HG03060 (cell line): ENCODE measurements at regions not wholly inside any gene's neighbourhood (a gene's known extent, or its start where the extent isn't known, plus 50 kb on each side); places are given as distances from the start of the nearest gene placed in this dataset.
"Not testable (repeated sequence)": the region's sequence is repeated elsewhere in the genome, so short reads cannot be mapped to it uniquely, and the experiment has no call there.

Experiments
- ATAC-seq: cut with Tn5 transposase; IDR thresholded peaks from one replicate; pipeline ENCODE4 v1.9.1; 2021; ENCODE audit warnings: low read depth, moderate number of reproducible peaks; ENCODE audit not compliant: unreplicated experiment

DNA sequence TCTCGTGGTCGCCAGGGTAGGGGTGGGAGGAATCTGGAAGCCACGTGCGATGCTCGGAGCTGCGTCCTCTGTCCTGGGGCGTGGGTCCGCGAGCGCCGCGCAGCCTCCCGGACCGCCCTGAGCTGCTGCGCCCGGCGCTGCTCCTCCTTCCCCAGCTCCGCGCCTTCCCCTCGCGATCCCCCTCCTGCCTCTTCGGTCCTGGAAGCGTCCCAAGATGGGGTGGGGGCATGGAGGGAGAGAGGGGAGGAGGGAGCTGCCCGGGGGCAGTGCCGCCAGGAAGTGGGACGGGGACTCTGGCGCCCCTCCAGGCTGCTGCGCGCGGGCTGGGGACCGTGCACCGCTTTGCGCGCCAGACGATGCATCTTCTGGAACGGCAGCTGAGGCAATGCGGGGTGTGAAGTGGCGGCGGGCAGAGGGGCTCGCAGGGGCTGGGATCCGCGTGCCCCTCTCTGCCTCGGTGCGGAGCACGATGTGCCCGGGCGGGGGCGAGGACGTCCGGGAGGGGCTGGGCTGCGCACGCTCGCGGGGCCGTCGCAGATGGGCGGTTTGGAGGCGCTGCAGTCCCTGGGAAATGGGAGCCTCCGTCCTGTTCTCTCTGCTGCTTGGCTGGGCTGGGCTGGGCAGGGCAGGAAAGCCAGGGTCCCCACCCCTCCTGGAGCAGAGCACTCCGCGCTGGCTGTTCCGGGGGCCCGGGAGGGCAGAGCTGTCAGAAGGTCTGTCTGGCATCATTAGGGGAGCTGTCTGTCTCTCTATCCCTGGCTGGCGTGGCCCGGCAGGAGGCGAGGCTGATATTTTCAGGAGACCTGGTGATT, 388.0 kb downstream of the SEC14L1 start:
- no peak for ATAC-seq

DNA sequence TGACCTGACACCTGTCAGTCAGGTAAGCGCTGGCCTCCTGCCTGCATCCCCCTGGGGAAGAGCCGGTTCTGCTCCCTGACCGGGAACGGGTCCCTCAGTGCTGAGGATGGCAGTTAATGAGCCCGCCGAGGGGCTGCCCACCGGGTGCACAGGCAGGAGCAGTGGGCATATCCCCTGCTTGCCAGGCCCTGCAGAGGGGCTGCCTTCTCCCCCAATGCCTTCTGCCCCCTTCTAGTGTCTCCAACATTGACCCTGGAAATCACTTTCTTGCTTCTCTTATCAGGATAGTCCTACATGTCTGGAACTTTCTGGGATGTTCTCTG, 388.5 kb downstream of the SEC14L1 start:
- no peak for ATAC-seq

DNA sequence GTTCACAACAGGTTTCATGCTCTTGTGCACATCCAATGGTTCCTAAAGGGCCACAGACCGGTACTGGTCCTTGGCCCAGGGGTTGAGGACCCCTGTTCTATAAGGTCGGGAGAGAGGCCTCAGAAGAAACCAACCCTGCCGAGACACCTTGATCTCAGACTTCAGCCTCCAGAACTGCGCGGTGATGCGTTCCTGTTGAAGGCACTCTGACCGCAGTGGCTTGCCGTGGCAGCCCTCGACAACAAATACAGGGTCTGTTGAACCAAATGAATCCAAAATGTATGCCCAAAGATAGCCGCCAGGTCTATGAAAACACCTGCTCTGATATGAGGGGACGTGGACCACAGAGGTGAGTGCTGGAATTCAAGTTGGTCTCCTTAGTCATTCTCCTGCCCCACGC, 389.8 kb downstream of the SEC14L1 start:
- ATAC-seq = no peak

DNA sequence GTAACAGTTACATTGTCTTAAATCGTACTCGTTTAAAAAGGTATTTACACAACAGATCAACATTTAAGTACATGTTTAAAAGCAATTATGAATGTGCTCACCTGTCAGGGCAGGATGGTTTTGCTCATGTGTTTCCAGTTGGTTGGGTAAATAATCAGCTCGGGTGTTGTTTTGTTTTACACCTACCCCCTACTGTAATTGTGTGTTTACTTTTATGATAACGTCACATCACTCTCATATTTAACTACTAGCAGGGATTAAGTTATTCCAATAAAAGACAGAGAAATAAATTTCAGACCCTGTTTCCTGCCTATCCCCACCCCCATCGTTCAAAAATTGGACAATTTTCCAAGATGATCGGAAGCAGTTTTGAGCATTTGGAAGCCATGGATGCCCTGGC, 390.2 kb downstream of the SEC14L1 start:
- ATAC-seq = no peak

DNA sequence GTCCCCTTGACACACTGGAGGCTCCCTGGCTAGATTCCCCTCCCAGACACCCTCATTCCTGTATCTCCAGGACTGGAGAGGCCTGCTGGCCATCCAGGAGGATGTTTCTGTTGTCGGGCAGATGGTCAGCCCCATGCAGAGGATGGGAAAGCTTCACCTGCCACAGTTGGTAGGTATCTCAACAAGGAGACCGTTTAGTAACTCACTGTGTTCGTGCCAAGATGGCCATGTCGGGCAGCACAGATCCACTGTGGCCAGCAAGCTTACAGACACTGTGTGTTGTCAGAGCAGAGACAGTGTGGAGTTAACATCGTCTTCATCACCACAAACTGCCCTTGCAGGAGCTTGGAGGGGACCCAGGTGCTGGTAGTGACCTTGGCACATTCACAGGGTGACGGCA, 390.9 kb downstream of the SEC14L1 start:
- ATAC-seq = no peak

DNA sequence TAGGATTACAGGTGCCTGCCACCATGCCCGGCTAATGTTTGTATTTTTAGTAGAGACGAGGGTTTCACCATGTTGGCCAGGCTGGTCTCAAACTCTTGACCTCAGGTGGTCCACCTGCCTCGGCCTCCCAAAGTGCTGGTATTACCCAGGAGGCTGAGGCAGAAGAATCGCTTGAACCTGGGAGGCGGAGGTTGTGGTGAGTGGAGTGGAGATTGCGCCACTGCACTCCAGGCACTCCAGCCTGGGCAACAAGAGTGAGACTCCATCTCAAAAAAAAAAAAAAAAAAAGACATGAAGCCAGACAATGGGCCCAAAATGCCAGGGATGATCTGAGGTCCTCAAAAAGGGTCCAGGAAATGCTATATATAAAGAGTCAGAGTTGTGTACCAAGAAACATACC, 392.9 kb downstream of the SEC14L1 start:
- ATAC-seq = not testable (repeated sequence)

DNA sequence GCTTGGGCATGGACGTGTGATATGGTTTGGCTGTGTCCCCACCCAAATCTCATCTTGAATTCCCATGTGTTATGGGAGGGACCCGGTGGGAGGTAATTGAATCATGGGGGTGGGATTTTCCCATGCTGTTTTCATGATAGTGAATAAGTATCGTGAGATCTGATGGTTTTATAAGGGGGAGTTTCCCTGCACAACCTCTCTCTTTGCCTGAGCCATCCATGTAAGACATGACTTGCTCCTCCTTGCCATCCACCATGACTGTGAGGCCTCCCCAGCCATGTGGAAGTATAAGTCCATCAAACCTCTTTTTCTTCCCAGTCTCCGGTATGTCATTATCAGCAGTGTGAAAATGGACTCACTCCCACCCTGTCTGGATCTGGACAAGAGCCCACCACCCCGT, 393.4 kb downstream of the SEC14L1 start:
- ATAC-seq = no peak

DNA sequence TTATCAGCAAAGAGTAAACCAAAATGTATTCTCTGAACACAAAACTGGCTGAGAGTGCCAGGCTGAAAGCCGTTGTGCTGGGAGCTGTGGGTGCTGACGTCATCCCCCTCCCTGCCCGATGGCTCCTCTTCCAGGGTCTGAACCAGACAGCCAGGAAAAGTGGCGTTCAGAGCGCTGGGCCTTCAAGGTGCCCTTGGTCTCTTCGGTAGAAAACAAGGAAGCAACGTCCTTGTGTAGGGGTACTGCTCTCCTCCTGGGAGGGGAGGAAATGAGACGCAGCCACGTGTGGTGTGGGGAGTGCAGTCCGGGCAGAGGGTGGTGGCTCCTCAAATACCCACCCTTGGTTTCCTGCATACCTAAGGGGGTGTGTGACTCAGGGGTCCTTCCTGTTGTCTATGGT, 394.7 kb downstream of the SEC14L1 start:
- no peak for ATAC-seq

DNA sequence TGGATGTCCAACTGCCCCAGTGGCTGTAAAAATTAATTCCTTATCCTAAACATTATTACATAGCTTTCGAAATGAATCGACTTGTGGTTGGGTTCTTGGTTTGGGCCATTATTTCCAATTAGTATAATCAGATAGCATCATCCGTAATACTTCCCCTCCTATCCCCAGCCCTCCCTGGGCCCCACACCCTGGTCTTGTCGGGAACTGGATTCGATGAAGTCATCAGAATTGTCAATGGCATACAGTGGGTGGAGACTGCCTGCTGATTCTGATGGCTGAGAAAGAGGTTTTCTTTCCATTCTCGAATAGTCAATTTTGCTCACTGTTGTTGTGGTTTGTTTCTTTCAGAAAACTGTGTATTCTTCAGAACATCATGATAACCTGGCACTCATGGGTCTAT, 395.1 kb downstream of the SEC14L1 start:
- no peak for ATAC-seq

DNA sequence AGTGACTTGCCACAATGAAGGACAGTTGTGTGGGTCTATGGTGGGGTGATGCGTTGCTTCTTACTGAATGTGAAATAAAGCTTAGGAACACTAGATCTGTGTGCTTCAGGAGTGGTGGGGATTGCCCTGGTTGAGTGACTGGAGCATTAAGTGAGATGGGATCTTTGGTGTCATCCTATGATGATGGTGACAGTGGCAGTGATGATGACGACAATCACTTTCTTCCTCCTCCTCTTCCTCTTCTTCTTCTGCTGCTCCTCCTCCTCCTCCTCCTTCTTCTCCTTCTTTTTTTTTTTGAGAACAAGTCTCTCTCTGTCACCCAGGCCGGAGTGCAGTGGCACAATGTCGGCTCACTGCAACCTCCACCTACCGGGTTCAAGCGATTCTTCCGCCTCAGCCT, 396.8 kb downstream of the SEC14L1 start:
- no peak for ATAC-seq

DNA sequence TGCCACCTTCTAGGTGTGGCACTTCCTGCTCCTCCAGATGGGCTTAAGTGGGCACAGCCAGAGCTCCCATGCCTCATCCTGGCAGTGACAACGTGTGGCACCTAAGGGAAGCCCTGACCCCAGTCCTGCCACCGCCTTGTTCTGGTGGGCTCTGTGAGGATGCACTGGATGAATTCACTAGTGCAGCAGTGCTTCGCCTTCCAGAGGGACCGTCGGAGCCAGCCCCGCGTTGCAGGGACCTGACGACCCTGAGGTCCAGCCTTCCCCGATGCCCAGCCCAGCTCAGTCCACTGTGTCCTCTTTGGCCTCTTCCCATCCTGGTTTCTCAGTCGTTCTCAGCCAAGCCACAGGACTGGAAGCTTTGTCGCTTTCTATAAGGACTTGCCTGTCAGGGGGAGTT, 399.8 kb downstream of the SEC14L1 start:
- no peak for ATAC-seq

DNA sequence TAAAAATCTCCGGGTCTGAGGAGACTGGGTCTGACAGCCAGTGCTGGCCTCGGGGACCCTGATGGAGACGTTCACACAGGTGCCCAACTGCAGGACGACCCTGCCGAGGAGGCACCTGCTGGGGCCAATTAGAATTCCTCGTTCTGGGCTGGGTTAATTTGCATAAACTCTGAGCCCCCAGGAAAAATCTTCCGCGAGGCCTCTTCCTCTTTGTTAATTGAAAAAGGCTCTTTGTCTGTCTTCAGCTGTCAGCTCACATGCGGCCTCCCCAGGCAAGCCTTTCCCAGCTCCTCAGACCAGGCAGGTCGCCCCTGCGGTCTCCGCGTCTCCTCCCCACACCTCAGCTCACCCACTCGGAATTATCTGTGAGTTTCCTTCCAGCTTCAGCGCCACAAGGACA, 400.2 kb downstream of the SEC14L1 start:
- ATAC-seq = no peak

DNA sequence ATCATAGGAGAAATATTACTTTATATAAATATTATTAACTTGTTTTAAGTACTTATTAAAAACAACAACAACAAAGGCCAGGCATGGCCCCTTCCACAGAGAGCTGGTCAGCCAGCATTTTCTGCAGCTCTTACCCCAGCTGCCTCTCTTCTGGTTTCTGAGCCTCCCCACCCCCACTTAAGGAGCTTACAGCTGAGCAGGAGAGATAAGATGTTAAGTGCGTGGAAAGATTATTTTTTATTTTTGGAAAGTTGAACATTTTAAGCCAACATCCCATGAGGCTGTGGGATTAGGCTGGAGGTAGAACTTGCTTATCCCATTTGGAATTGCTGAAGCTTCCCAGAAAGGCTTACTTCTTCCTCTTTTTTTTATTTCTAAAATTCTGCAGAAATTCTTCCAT, 401.2 kb downstream of the SEC14L1 start:
- ATAC-seq = no peak

DNA sequence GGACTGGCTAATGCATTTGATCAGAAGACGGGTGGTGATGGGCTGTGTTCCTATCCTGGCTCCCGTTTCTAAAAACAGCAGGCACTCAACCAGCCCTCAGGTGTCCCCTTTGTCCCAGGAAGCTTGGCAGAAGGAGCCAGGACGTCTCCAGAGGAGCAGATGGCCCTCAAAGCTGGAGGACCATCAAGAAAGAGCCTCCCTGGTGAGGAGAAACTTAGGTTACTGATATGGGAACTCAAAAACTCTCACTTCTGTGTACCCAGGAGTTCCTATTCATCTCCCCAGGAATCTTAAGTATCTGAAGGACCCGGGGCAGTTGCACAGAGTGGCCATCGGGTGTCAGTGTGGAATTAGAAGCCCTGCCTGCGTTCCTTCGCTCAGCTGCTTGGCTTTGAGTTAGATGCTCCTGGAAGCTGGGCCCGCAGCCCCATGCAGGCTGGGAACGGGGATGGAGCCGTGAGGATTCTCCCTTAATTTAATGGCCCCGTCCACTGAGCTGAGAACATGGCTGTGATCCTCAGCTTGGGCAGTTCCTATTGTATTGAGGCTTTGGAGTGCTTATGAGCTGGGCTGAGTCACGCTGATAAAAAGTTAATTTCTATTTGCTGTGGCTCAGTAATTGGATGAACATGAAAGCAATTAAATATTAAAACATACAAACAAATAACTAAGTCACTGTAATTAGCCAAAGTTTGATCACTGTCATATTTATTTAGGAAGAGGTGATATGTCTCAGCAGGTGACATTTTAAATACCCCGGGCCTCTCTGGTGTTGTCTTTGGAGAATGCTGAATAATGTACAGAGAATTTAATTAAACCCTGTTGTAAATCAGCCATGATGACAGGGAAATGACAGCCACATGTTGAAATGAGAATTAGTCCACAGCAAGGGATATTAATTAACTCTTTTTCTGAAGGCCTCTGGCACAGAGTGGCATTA, 402.1 kb downstream of the SEC14L1 start:
- ATAC-seq = no peak

DNA sequence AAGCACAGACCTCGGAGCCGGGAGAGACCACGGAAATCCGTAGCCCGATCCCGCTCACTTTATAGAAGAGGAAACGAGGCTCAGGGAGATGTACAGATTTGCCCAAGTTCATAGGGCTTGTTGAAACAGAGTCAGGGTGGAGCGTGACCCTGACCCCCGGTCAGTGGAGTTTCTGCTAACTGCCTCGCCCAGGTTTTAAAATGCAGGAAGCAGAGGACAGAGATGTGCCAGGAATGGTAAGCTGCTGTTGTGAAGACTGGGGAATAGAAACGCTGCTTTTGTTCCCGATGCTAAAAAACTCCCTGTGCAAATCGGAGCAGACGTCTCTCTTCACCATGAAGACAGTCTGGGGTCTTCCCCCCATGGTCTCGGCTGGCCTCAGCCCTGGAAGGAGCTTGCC, 403.0 kb downstream of the SEC14L1 start:
- ATAC-seq = no peak

DNA sequence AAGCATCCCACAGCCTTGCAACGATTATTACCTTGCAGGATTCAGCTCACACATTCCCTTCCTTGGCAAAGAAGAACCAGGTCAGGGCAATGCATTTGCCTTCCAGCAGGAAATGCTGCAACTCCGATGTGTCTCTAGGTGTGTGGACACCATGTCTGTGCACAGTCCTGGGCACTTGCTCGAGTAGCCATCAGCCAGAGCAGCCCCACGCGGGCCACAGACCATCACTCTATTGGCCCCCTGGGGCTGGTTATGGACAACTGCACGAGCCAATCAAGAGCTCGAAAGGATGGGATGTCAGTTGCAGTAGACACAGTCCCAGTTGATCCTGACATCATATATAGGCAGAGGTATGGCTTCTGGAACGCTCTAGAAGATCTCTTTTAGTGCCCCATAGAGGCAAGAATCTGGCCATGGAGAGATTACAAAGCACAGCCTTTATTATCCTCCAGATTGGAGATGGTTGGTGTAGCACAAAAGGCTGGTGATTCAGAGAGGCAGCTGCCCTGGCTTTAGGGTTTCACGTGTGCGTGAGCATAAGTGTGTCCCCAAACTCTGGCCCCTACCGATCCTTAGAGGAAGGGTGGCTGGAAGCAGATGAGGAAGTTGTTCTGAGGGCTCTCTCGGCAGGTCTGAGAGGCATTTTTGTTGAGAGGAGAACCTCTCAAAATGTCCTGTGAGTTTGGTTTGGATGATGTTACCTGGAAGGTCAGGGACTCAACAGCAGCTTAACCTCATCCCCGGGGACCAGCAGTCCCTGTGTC, 403.8 kb downstream of the SEC14L1 start:
- no peak for ATAC-seq

DNA sequence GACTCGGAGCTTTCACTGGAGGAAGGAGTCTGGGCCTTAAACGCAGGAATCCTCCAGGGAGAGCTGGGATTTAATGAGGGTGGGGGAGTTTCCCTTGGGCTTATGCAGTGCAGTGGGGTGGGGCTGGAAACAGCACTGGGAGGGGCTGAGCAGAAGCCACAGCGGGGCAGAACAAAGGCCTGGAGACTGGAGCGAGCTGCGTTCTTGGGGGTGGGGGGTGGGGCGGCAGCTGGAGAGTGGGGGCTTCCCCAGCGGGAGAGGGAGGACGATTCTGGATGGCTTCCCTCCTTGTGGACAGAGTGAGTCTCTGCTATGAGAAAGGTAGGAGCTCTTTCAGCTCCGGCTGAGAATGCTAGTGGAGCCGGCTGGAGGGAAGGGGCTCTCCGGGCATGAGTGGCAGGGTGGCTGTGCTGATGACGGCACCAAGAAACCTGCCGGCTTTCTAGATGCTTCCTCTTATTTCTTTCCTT, 406.0 kb downstream of the SEC14L1 start:
- no peak for ATAC-seq

DNA sequence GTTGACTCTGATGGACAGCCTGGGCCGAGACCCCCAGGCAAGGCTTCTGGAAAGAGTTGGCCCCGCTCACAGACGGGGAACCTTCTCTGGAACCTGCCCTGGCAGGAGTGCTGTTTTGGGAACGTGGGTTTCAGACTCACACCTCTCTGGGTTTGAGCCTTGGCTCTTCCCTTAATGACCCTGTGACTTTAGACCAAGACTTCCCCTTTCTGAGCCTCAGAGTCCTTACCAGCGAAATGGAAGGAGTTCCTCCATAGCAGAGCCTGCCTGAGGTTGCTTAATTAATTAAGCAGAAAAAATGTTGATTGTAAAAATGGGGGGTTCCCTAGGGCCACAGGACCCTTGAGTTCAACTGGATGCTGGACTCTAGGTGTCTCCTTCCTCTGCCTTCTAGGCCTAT, 408.2 kb downstream of the SEC14L1 start:
- no peak for ATAC-seq

DNA sequence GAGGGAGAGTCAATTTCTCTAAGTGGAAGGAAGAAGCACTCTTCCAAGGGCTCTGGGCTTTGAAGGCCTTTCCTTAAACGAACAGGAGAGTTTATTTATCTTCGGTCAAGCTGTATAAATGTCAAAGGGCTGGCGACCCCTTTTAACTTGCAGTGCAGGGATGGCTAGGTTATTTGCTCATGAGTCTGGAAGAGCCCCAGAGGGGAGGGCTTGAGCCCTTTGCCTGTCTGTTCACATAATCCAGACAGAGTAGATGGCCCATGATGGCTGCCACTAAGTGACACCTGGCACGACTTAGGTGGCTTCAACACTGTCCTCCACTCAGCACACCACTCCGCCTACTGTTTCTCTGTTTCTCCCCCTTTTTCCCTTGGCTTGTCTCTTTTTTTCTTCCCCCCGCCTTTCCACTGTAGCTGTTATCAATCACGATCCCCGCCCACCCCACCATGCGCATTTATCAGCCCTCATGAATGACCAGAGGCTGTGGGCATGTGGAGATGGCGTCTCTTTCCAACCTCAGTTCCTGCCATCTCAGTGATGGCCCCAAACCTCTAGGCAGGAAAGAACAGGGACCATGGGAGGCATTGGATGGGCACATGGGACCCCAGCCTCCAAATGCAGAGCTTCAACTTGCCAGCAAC, 408.7 kb upstream of the TNRC6C start:
- ATAC-seq = no peak

DNA sequence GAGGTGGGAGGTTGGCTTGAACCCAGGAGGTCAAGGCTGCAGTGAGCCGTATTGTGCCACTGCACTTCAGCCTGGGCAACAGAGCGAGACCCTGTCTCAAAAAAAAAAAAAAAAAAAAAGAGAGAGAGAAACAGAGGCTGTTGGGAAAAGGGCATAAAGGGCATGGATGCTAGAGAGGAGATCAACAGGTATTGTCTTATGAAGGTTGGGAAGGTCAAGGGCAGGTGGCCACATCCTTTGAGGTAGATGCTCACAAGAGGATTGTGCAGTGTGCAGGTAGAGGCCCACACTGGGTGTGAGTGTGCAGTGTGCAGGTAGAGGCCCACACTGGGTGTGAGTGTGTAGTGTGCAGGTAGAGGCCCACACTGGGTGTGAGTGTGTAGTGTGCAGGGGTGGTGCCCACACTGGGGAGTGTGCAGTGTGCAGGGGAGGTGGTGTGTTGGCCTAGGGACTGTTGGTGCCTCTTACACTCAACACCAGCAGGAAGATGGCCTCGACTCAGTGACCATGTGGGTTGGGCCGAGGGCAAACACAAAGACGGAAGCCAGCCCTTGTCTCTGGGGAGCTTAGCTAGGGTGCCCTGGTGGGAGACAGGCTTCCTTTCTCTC, 404.9 kb upstream of the TNRC6C start:
- ATAC-seq = no peak
